GM12878 (cell line): ENCODE measurements at regions not wholly inside any gene's neighbourhood (a gene's known extent, or its start where the extent isn't known, plus 50 kb on each side); places are given as distances from the start of the nearest gene placed in this dataset.

Experiments used
- EZH2 ChIP-seq: IDR thresholded peaks from 2 replicates; pipeline ENCODE4 v1.6.1; 2012; ENCODE audit warnings: low read depth, mild to moderate bottlenecking, control low read depth, inconsistent platforms, low read length, borderline replicate concordance; ENCODE audit not compliant: control insufficient read depth
- POLR2A ChIP-seq: IDR thresholded peaks from 2 replicates; pipeline ENCODE4 v1.6.1; 2011; ENCODE audit warnings: low read depth, mild to moderate bottlenecking, low read length
- RELA ChIP-seq: fragments of 450-650 bp; IDR thresholded peaks from 2 replicates; pipeline ENCODE4 v1.8.0; 2014; ENCODE audit warnings: borderline replicate concordance; ENCODE audit not compliant: partially characterized antibody
- SRF ChIP-seq, 2 experiments: IDR thresholded peaks; 2 replicates each; pipeline ENCODE4 v1.6.1; 2011; ENCODE audit warnings: low read depth in 2 of 2, low read length in 2 of 2, mild to moderate bottlenecking in 1 of 2, moderate library complexity in 1 of 2
- TAF1 ChIP-seq: IDR thresholded peaks from 2 replicates; pipeline ENCODE4 v1.6.1; 2011; ENCODE audit warnings: mild to moderate bottlenecking, low read depth, low read length, borderline replicate concordance
- YY1 ChIP-seq: IDR thresholded peaks from 2 replicates; pipeline ENCODE4 v1.6.1; 2011; ENCODE audit warnings: low read depth, mild to moderate bottlenecking, low read length
- TF ChIP-seq, protein P1 (sequence below), 3 experiments: IDR thresholded peaks in 2 of 3; conservative IDR thresholded peaks in 1 of 3; 2 replicates each; pipeline ENCODE4 v1.5.1; 2011; ENCODE audit warnings: low read depth in 3 of 3, low read length in 3 of 3, mild to moderate bottlenecking in 3 of 3, control low read depth in 2 of 3, moderate library complexity in 2 of 3, inconsistent platforms in 1 of 3, mixed read lengths in 1 of 3; ENCODE audit not compliant: control insufficient read depth in 2 of 3, insufficient read depth in 1 of 3; ENCODE audit errors: extremely low read depth in 1 of 3
- TF ChIP-seq, protein P2 (sequence below): IDR thresholded peaks from 2 replicates; pipeline ENCODE4 v1.6.1; 2012; ENCODE audit warnings: low read depth, low read length, improper control_type of control experiment
- TF ChIP-seq, protein P3 (sequence below): fragments of 450-650 bp; formaldehyde crosslinking; IDR thresholded peaks from 2 replicates; pipeline ENCODE4 v1.5.0; 2022; ENCODE audit warnings: mild to moderate bottlenecking, missing genetic modification characterization

DNA sequence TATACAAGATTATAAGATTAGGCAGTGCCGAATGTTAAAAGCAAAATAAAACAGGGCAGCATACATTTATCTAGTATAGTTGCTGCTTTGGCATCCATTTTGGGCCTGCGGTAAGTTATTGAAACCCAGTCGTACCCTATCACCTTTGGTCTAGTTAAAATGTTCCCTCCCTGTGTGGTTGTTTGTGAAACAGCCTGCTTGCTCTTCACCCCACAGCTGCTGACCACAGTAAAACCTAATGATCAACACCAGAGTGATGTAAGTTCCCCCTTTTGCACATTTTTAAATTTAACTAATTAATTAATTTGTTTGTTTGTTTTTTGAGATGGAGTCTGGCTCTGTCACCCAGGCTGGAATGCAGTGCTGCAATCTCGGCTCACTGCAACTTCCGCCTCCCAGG, 50.3 kb upstream of the TXNDC5 start:
- TF ChIP-seq, protein P1, sequence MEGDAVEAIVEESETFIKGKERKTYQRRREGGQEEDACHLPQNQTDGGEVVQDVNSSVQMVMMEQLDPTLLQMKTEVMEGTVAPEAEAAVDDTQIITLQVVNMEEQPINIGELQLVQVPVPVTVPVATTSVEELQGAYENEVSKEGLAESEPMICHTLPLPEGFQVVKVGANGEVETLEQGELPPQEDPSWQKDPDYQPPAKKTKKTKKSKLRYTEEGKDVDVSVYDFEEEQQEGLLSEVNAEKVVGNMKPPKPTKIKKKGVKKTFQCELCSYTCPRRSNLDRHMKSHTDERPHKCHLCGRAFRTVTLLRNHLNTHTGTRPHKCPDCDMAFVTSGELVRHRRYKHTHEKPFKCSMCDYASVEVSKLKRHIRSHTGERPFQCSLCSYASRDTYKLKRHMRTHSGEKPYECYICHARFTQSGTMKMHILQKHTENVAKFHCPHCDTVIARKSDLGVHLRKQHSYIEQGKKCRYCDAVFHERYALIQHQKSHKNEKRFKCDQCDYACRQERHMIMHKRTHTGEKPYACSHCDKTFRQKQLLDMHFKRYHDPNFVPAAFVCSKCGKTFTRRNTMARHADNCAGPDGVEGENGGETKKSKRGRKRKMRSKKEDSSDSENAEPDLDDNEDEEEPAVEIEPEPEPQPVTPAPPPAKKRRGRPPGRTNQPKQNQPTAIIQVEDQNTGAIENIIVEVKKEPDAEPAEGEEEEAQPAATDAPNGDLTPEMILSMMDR (IDR thresholded peaks at IDR 0.05 in 2 of 3, conservative IDR thresholded peaks at IDR 0.05 in 1 of 3; ENCODE audit: control insufficient read depth in 2 of 3, extremely low read depth in 1 of 3, insufficient read depth in 1 of 3, low read depth in 3 of 3, low read length in 3 of 3): no peak
- TF ChIP-seq SRF (IDR thresholded peaks at IDR 0.05; ENCODE audit: low read depth in 2 of 2, low read length in 2 of 2) (no peak), EZH2 (no peak), POLR2A (no peak), RELA (no peak), TAF1 (no peak), YY1 (peak; percentile 82)
- TF ChIP-seq, protein P2, sequence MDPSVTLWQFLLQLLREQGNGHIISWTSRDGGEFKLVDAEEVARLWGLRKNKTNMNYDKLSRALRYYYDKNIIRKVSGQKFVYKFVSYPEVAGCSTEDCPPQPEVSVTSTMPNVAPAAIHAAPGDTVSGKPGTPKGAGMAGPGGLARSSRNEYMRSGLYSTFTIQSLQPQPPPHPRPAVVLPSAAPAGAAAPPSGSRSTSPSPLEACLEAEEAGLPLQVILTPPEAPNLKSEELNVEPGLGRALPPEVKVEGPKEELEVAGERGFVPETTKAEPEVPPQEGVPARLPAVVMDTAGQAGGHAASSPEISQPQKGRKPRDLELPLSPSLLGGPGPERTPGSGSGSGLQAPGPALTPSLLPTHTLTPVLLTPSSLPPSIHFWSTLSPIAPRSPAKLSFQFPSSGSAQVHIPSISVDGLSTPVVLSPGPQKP: no peak
- TF ChIP-seq, protein P3, sequence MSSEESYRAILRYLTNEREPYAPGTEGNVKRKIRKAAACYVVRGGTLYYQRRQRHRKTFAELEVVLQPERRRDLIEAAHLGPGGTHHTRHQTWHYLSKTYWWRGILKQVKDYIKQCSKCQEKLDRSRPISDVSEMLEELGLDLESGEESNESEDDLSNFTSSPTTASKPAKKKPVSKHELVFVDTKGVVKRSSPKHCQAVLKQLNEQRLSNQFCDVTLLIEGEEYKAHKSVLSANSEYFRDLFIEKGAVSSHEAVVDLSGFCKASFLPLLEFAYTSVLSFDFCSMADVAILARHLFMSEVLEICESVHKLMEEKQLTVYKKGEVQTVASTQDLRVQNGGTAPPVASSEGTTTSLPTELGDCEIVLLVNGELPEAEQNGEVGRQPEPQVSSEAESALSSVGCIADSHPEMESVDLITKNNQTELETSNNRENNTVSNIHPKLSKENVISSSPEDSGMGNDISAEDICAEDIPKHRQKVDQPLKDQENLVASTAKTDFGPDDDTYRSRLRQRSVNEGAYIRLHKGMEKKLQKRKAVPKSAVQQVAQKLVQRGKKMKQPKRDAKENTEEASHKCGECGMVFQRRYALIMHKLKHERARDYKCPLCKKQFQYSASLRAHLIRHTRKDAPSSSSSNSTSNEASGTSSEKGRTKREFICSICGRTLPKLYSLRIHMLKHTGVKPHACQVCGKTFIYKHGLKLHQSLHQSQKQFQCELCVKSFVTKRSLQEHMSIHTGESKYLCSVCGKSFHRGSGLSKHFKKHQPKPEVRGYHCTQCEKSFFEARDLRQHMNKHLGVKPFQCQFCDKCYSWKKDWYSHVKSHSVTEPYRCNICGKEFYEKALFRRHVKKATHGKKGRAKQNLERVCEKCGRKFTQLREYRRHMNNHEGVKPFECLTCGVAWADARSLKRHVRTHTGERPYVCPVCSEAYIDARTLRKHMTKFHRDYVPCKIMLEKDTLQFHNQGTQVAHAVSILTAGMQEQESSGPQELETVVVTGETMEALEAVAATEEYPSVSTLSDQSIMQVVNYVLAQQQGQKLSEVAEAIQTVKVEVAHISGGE (CRISPR knock-in tag): no peak
